ENCODE measurements at regions not wholly inside any gene's neighbourhood (a gene's known extent, or its start where the extent isn't known, plus 50 kb on each side); places are given as distances from the start of the nearest gene placed in this dataset.

- in situ Hi-C loops (cut with HindIII; ENCODE audit: low sequenced_read_pairs) = no loop called here
- DNase-seq (ENCODE audit: low read depth) = no peak
- TF ChIP-seq, protein P1, sequence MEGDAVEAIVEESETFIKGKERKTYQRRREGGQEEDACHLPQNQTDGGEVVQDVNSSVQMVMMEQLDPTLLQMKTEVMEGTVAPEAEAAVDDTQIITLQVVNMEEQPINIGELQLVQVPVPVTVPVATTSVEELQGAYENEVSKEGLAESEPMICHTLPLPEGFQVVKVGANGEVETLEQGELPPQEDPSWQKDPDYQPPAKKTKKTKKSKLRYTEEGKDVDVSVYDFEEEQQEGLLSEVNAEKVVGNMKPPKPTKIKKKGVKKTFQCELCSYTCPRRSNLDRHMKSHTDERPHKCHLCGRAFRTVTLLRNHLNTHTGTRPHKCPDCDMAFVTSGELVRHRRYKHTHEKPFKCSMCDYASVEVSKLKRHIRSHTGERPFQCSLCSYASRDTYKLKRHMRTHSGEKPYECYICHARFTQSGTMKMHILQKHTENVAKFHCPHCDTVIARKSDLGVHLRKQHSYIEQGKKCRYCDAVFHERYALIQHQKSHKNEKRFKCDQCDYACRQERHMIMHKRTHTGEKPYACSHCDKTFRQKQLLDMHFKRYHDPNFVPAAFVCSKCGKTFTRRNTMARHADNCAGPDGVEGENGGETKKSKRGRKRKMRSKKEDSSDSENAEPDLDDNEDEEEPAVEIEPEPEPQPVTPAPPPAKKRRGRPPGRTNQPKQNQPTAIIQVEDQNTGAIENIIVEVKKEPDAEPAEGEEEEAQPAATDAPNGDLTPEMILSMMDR (IDR thresholded peaks at IDR 0.05; ENCODE audit: low read depth, low read length, missing control alignments) = no peak
- H3K4me3 ChIP-seq (ENCODE audit: low read depth, low read length) = no peak overlapping the region
Measured at GRCh38 chr5:53311681-53312080, 168.7 kb upstream of the FST start.

DNA sequence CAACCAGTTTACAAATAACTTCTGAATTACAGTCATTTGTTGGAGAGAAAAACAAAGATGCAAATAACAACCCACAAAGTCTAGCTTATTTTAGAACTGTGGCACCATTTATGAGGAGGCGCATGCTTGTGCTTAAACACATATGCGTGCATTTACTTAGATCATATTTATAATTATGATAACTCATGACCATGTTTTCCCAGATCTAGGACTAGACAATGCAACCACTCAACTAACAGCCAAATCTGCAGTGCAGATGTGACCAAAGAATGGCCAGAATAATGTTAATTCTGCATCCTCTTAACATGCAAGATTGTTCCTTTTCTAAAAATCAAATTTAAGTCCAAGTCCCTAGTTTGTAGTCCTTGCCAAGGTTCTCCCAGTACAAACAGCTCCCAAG, 167.3 kb upstream of the FST start:
- no peak overlapping the region for H3K4me3 ChIP-seq (ENCODE audit: low read depth, low read length)
- no peak for DNase-seq (ENCODE audit: low read depth)
- in situ Hi-C loops (cut with HindIII; ENCODE audit: low sequenced_read_pairs) = no loop called here
- TF ChIP-seq, protein P1 (IDR thresholded peaks at IDR 0.05; ENCODE audit: low read depth, low read length, missing control alignments) = no peak

- DNase-seq (ENCODE audit: low read depth) = no peak
- in situ Hi-C loops (cut with HindIII; ENCODE audit: low sequenced_read_pairs) = no loop called here
- TF ChIP-seq, protein P1 (IDR thresholded peaks at IDR 0.05; ENCODE audit: low read depth, low read length, missing control alignments) = no peak
- H3K4me3 ChIP-seq (ENCODE audit: low read depth, low read length) = no peak overlapping the region
Measured at GRCh38 chr5:53318303-53318702, 162.1 kb upstream of the FST start.

- TF ChIP-seq, protein P1 (IDR thresholded peaks at IDR 0.05; ENCODE audit: low read depth, low read length, missing control alignments) = no peak
- no peak for DNase-seq (ENCODE audit: low read depth)
- in situ Hi-C loops (cut with HindIII; ENCODE audit: low sequenced_read_pairs) = no loop called here
- no peak overlapping the region for H3K4me3 ChIP-seq (ENCODE audit: low read depth, low read length)
Measured at GRCh38 chr5:53319315-53319714, 161.1 kb upstream of the FST start.

DNA sequence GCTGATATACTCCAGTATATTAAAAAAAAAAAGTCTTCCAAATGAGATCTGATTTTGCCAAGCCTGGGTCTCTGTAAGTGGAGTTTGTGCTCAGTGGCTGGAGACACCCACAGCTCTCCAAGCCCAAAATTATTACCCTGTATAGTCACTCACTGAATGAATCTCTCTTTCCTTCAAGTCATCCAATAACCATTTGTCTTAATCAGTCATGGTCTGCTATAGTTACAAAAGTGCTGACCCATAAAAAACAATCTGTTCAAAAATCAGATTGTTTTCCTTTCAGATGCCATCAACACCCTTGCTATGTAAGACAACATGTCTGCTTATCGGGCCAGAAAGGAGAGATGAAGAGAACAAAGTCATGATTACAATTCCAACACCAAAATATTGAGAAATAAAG, 159.4 kb upstream of the FST start:
- no peak for DNase-seq (ENCODE audit: low read depth)
- no peak overlapping the region for H3K4me3 ChIP-seq (ENCODE audit: low read depth, low read length)
- in situ Hi-C loops (cut with HindIII; ENCODE audit: low sequenced_read_pairs) = no loop called here
- TF ChIP-seq, protein P1 (IDR thresholded peaks at IDR 0.05; ENCODE audit: low read depth, low read length, missing control alignments) = no peak

GRCh38 chr5:53321721-53322120, 158.7 kb upstream of the FST start:
- in situ Hi-C loops (cut with HindIII; ENCODE audit: low sequenced_read_pairs) = no loop called here
- no peak overlapping the region for H3K4me3 ChIP-seq (ENCODE audit: low read depth, low read length)
- TF ChIP-seq, protein P1 (IDR thresholded peaks at IDR 0.05; ENCODE audit: low read depth, low read length, missing control alignments) = no peak
- DNase-seq (ENCODE audit: low read depth) = no peak

- H3K4me3 ChIP-seq (ENCODE audit: low read depth, low read length) = no peak overlapping the region
- TF ChIP-seq, protein P1 (IDR thresholded peaks at IDR 0.05; ENCODE audit: low read depth, low read length, missing control alignments) = no peak
- in situ Hi-C loops (cut with HindIII; ENCODE audit: low sequenced_read_pairs) = no loop called here
- DNase-seq (ENCODE audit: low read depth) = no peak
Measured at GRCh38 chr5:53322257-53322656, 158.2 kb upstream of the FST start.

Measured in astrocyte of the cerebellum (primary cell).